GM12878 (cell line): ENCODE measurements at regions not wholly inside any gene's neighbourhood (a gene's known extent, or its start where the extent isn't known, plus 50 kb on each side); places are given as distances from the start of the nearest gene placed in this dataset.

Source experiments
- ATAC-seq: fragments of 200-7000 bp; cut with Tn5 transposase; 3 replicates; pipeline ENCODE4 v1.9.1; 2020; ENCODE audit warnings: mild to moderate bottlenecking, moderate library complexity
- BruUV-seq: library from RNA; stranded (reverse); fragments of 400-500 nt; replicated peaks from 2 replicates; lab custom pipeline; 2021; lab: Mats Ljungman, UMichigan
- CTCF ChIA-PET: fragments of 300-600 bp; sonication (Branson Sonifier 250); formaldehyde crosslinking; extraction: SDS; loops from one replicate; lab custom pipeline; 2021; ENCODE audit warnings: inconsistent platforms; lab: Yijun Ruan, JAX
- POLR2A ChIA-PET: fragments of 350-600 bp; formaldehyde crosslinking; extraction: SDS; loops from one replicate; lab custom pipeline; 2021; ENCODE audit warnings: inconsistent platforms; lab: Charles Lee
- RAD21 ChIA-PET: fragments of 300-600 bp; sonication (Branson Sonifier 250); formaldehyde crosslinking; loops from one replicate; lab custom pipeline; 2023; ENCODE audit warnings: antibody characterized with exemption; ENCODE audit not compliant: unreplicated experiment; lab: Charles Lee
- SMC1A ChIA-PET: fragments of 300-600 bp; sonication (Branson Sonifier 250); formaldehyde crosslinking; loops from one replicate; lab custom pipeline; 2023; ENCODE audit not compliant: unreplicated experiment, uncharacterized antibody; lab: Charles Lee
- DNase-seq: peaks from one replicate; pipeline ENCODE4 v3.0.0-alpha.2; 2011; ENCODE audit warnings: low read depth, low spot score
- FAIRE-seq: peaks from 3 replicates; lab custom pipeline; 2011; peaks lifted over from hg19 to GRCh38; lab: Jason Lieb, UNC
- H2AFZ ChIP-seq: 2 replicates; pipeline ENCODE4 v1.6.0; 2011; ENCODE audit warnings: low read depth, low read length, control low read depth; ENCODE audit not compliant: control insufficient read depth
- H3K27ac ChIP-seq: 2 replicates; pipeline ENCODE4 v1.5.1; 2011; ENCODE audit warnings: control low read depth; ENCODE audit not compliant: control insufficient read depth, insufficient read depth
- H3K27me3 ChIP-seq, 2 experiments: replicated peaks in 1 of 2; 2 replicates each; pipeline versions ENCODE4 v1.6.0 to v1.6.1; 2011; ENCODE audit warnings: low read length in 1 of 2; ENCODE audit not compliant: control insufficient read depth in 2 of 2, insufficient read depth in 2 of 2
- H3K36me3 ChIP-seq, 2 experiments: 2 replicates each; pipeline ENCODE4 v1.5.1; 2011; ENCODE audit warnings: low read length in 1 of 2; ENCODE audit not compliant: control insufficient read depth in 2 of 2, insufficient read depth in 2 of 2
- H3K4me1 ChIP-seq: 2 replicates; pipeline ENCODE4 v1.6.1; 2011; ENCODE audit warnings: mild to moderate bottlenecking, low read length, moderate library complexity, mixed read lengths; ENCODE audit not compliant: control insufficient read depth, insufficient read depth
- H3K4me2 ChIP-seq: 2 replicates; pipeline ENCODE4 v1.6.0; 2011; ENCODE audit warnings: control low read depth; ENCODE audit not compliant: control insufficient read depth, insufficient read depth
- H3K4me3 ChIP-seq: fragments of 200-600 bp; sonication (generic); 2 replicates; pipeline ENCODE4 v1.5.1; 2016
- H3K79me2 ChIP-seq: 2 replicates; pipeline ENCODE4 v1.6.0; 2011; ENCODE audit warnings: low read length; ENCODE audit not compliant: control insufficient read depth, insufficient read depth
- H3K9ac ChIP-seq: 2 replicates; pipeline ENCODE4 v1.8.0; 2011; ENCODE audit warnings: low read length, control low read depth, mixed read lengths; ENCODE audit not compliant: control insufficient read depth, insufficient read depth
- H3K9me3 ChIP-seq: replicated peaks from 3 replicates; pipeline ENCODE4 v1.5.1; 2011; ENCODE audit warnings: mild to moderate bottlenecking, low read length; ENCODE audit not compliant: control insufficient read depth, insufficient read depth
- H4K20me1 ChIP-seq: 2 replicates; pipeline ENCODE4 v1.6.0; 2011; ENCODE audit not compliant: control insufficient read depth, insufficient read depth
- ATF7 ChIP-seq: fragments of 450-650 bp; IDR thresholded peaks from 2 replicates; pipeline ENCODE4 v1.6.1; 2016; ENCODE audit warnings: low read depth, mild to moderate bottlenecking
- GABPA ChIP-seq: IDR thresholded peaks from 2 replicates; pipeline ENCODE4 v1.6.1; 2014; ENCODE audit warnings: antibody characterized with exemption, low read depth, mild to moderate bottlenecking, inconsistent platforms
- HSF1 ChIP-seq: fragments of 150-350 bp; IDR thresholded peaks from 2 replicates; pipeline ENCODE4 v1.6.1; 2014; ENCODE audit warnings: mild to moderate bottlenecking, low read depth, low read length
- MAX ChIP-seq: IDR thresholded peaks from 2 replicates; pipeline ENCODE4 v1.6.1; 2012; ENCODE audit warnings: low read depth, low read length, improper control_type of control experiment
- NR2F1 ChIP-seq: fragments of 450-650 bp; conservative IDR thresholded peaks from 2 replicates; pipeline ENCODE4 v1.6.1; 2017; ENCODE audit warnings: mild to moderate bottlenecking
- POLR2AphosphoS2 ChIP-seq: IDR thresholded peaks from 2 replicates; pipeline ENCODE4 v1.6.1; 2011; ENCODE audit warnings: low read depth, mild to moderate bottlenecking, low read length, improper control_type of control experiment, moderate library complexity
- RBBP5 ChIP-seq: fragments of 200-600 bp; sonication (generic); conservative IDR thresholded peaks from 2 replicates; pipeline ENCODE4 v1.6.1; 2016
- SMAD5 ChIP-seq: IDR thresholded peaks from 2 replicates; pipeline ENCODE4 v1.6.1; 2016; ENCODE audit warnings: antibody characterized with exemption, low read depth
- SREBF1 ChIP-seq: IDR thresholded peaks from 2 replicates; pipeline ENCODE4 v1.6.1; 2012; ENCODE audit warnings: mild to moderate bottlenecking, low read length
- WGBS: methylation state at CpG from one replicate; pipeline ENCODE4 v1.1.6; 2016; ENCODE audit warnings: low lambda C conversion rate; ENCODE audit not compliant: insufficient replicate concordance, insufficient coverage; ENCODE audit errors: missing lambda C conversion rate; 5-methylcytosine and 5-hydroxymethylcytosine counted together
- in situ Hi-C: fragments of 300-500 bp; cut with MboI; formaldehyde crosslinking; loops from 9 replicates; pipeline ENCODE4 v1.14.3; 2018; ENCODE audit warnings: mixed read lengths
- intact Hi-C: fragments of 100-400 bp; cut with micrococcal nuclease; formaldehyde crosslinking; loops from one replicate; pipeline ENCODE4 v1.14.2; 2022; ENCODE audit not compliant: unreplicated experiment

- ChIA-PET CTCF (interaction anchor here (0.6 kb wide), 1 partner anchor 1561 kb away, joined by 5 read pairs; no protein-coding TSS in a partner anchor), POLR2A (no interaction called here), SMC1A (no interaction called here)
- no peak for FAIRE-seq
- Histone ChIP-seq H3K4me1 (no peaks in the 10 kb centered on the region), H3K27me3 (no peaks in the 10 kb centered on the region), H3K9ac (no peak overlapping the region), H3K27ac (no peak overlapping the region), H3K36me3 (no peaks in the 10 kb centered on the region)
- no TSS peak for BruUV-seq
- 9% methylated on average over 5 of the region's 5 CpGs for WGBS
- intact Hi-C loops = no loop called here
- TF ChIP-seq SREBF1 (no peak), MAX (no peak)
- TF ChIP-seq, all 136 proteins: peak for 0
- DNase-seq (no peak), ATAC-seq (no peak)
- H3K4me2 ChIP-seq = no peak overlapping the region
- H4K20me1 ChIP-seq = no peaks in the 10 kb centered on the region
- no peak overlapping the region for H2AFZ ChIP-seq
- no peaks in the 10 kb centered on the region; the same call in 2 of the 3 replicates for H3K9me3 ChIP-seq
- H3K4me3 ChIP-seq = no peak overlapping the region
- H3K79me2 ChIP-seq = no peaks in the 10 kb centered on the region
- in situ Hi-C loops = no loop called here
- RAD21 ChIA-PET = no interaction called here
These were observed 324.8 kb downstream of the C12orf50 start for GRCh38 chr12:87704374-87704773.

DNA sequence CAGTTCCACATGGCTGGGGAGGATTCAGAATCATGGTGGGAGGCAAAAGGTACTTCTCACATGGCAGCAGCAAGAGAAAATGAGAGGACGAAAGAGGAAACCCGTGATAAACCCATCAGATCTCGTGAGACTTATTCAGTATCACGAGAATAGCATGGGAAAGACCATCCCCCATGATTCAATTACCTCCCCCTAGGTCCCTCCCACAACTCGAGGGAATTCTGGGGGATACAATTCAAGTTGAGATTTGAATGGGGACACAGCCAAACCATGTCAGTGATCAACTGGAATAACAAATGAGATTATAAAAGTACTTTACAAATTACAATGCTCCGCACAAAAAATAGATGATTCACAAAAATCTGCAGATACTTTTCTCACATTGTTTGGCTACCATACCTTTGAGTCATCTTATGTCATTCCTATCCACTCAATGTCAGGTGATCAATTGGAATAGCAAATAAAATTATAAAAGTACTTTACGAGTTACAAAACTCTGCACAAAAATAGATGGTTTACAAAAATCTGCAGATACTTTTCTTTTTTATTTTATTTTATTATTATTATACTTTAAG, 338.9 kb downstream of the C12orf50 start:
- ChIA-PET RAD21 (no interaction called here), POLR2A (no interaction called here), SMC1A (no interaction called here), CTCF (no interaction called here)
- BruUV-seq = no TSS peak
- no peak overlapping the region for H3K9ac ChIP-seq
- intact Hi-C loops (no loop called here), in situ Hi-C loops (no loop called here)
- no peak overlapping the region for H3K27ac ChIP-seq
- no peaks in the 10 kb centered on the region for H3K4me1 ChIP-seq
- H3K27me3 ChIP-seq = no peaks in the 10 kb centered on the region
- no peak for DNase-seq
- H3K36me3 ChIP-seq = no peaks in the 10 kb centered on the region
- no peak for FAIRE-seq
- no peak overlapping the region for H2AFZ ChIP-seq
- H3K79me2 ChIP-seq = no peaks in the 10 kb centered on the region
- no peaks in the 10 kb centered on the region for H4K20me1 ChIP-seq
- H3K9me3 ChIP-seq = no peaks in the 10 kb centered on the region
- 32% methylated on average over 7 of the region's 7 CpGs for WGBS
- no peak overlapping the region for H3K4me3 ChIP-seq
- no peak for ATAC-seq
- H3K4me2 ChIP-seq = no peak overlapping the region
- TF ChIP-seq POLR2AphosphoS2 = no peak
- no peak for TF ChIP-seq RBBP5
- no peak for TF ChIP-seq HSF1
- no peak for TF ChIP-seq SMAD5
- no peak for TF ChIP-seq GABPA
- no peak for TF ChIP-seq ATF7
- no peak for TF ChIP-seq NR2F1
